Liver (tissue), 3 donors: ENCODE measurements at regions not wholly inside any gene's neighbourhood (a gene's known extent, or its start where the extent isn't known, plus 50 kb on each side); places are given as distances from the start of the nearest gene placed in this dataset.

ENCODE experiments used
- CTCF ChIP-seq: fragments of 150-350 bp; IDR thresholded peaks from 2 replicates; pipeline ENCODE4 v1.5.1; 2017; ENCODE audit warnings: improper control_type of control experiment, low read depth, low read length; ENCODE audit not compliant: missing input control
- FOXA1 ChIP-seq: IDR thresholded peaks from 2 replicates; pipeline ENCODE4 v1.6.1; 2016; ENCODE audit warnings: antibody characterized with exemption
- HNF4G ChIP-seq: IDR thresholded peaks from 2 replicates; pipeline ENCODE4 v1.6.1; 2016; ENCODE audit warnings: antibody characterized with exemption
- REST ChIP-seq: IDR thresholded peaks from 2 replicates; pipeline ENCODE4 v1.6.1; 2016; ENCODE audit warnings: antibody characterized with exemption, mild to moderate bottlenecking
- RXRA ChIP-seq, 2 donors: IDR thresholded peaks; 2 replicates each; pipeline ENCODE4 v1.6.1; 2017 to 2018; ENCODE audit warnings: antibody characterized with exemption in 2 of 2, mild to moderate bottlenecking in 1 of 2
- TAF1 ChIP-seq: conservative IDR thresholded peaks from 2 replicates; pipeline ENCODE4 v1.6.1; 2016; ENCODE audit warnings: antibody characterized with exemption, mild to moderate bottlenecking
- YY1 ChIP-seq: IDR thresholded peaks from 2 replicates; pipeline ENCODE4 v1.6.1; 2016; ENCODE audit warnings: antibody characterized with exemption, mild to moderate bottlenecking
- donor health status: healthy.
- donor health status: healthy.

- TF ChIP-seq REST (no peak), TAF1 (no peak), CTCF (no peak), FOXA1 (no peak), RXRA (IDR thresholded peaks at IDR 0.05) (no peak), YY1 (no peak), HNF4G (no peak)
Observed at GRCh38 chrX:128650326-128650725, 598.1 kb upstream of the ACTRT1 start.
